IMR-90 (cell line): ENCODE measurements at regions not wholly inside any gene's neighbourhood (a gene's known extent, or its start where the extent isn't known, plus 50 kb on each side); places are given as distances from the start of the nearest gene placed in this dataset.

ENCODE experiments used
- ATAC-seq: fragments of 200-7000 bp; cut with Tn5 transposase; 2 replicates; pipeline ENCODE4 v1.9.1; 2020; ENCODE audit warnings: low read depth, mild to moderate bottlenecking, moderate library complexity
- BruUV-seq: library from RNA; stranded (reverse); fragments of 400-500 nt; replicated peaks from 2 replicates; lab custom pipeline; 2021; lab: Mats Ljungman, UMichigan
- CTCF ChIA-PET: fragments of 300-600 bp; formaldehyde crosslinking; extraction: SDS; loops from one replicate; lab custom pipeline; 2021; ENCODE audit warnings: antibody characterized with exemption; lab: Yijun Ruan, JAX
- POLR2A ChIA-PET: fragments of 300-600 bp; sonication (Branson Sonifier 250); formaldehyde crosslinking; loops from one replicate; lab custom pipeline; 2022; ENCODE audit warnings: antibody characterized with exemption; ENCODE audit not compliant: unreplicated experiment; lab: Charles Lee
- DNase-seq: peaks from one replicate; pipeline ENCODE4 v3.0.0; 2013
- H2AFZ ChIP-seq: replicated peaks from 2 replicates; pipeline ENCODE3; 2013; ENCODE audit warnings: low read length, mild to moderate bottlenecking; ENCODE audit not compliant: poor library complexity
- H2AK5ac ChIP-seq: 2 replicates; pipeline ENCODE4 v1.6.1; 2013; ENCODE audit warnings: low read depth, low read length, inconsistent platforms
- H2AK9ac ChIP-seq: replicated peaks from 2 replicates; pipeline ENCODE3; 2013; ENCODE audit warnings: mild to moderate bottlenecking, low read depth, low read length, moderate library complexity; ENCODE audit not compliant: poor library complexity
- H2BK120ac ChIP-seq: 2 replicates; pipeline ENCODE4 v1.6.1; 2013; ENCODE audit warnings: low read depth, low read length, inconsistent platforms
- H2BK15ac ChIP-seq: 3 replicates; pipeline ENCODE4 v1.6.1; 2013; ENCODE audit warnings: low read depth, low read length, inconsistent platforms
- H2BK20ac ChIP-seq: 2 replicates; pipeline ENCODE4 v1.6.1; 2013; ENCODE audit warnings: low read depth, mild to moderate bottlenecking, inconsistent platforms, low read length, moderate library complexity
- H2BK5ac ChIP-seq: 2 replicates; pipeline ENCODE4 v1.6.1; 2013; ENCODE audit warnings: mild to moderate bottlenecking, low read depth, low read length, inconsistent platforms; ENCODE audit not compliant: poor library complexity, severe bottlenecking
- H3K14ac ChIP-seq: replicated peaks from 2 replicates; pipeline ENCODE4 v1.6.1; 2013; ENCODE audit warnings: low read depth, low read length, inconsistent platforms
- H3K18ac ChIP-seq: 2 replicates; pipeline ENCODE4 v1.6.1; 2013; ENCODE audit warnings: low read depth, low read length, control low read depth
- H3K23ac ChIP-seq: 2 replicates; pipeline ENCODE4 v1.6.1; 2013; ENCODE audit warnings: low read depth, low read length, inconsistent platforms
- H3K27ac ChIP-seq: 2 replicates; pipeline ENCODE4 v1.5.1; 2013; ENCODE audit warnings: mild to moderate bottlenecking, control low read depth, low read length; ENCODE audit not compliant: insufficient read depth
- H3K27me3 ChIP-seq: 2 replicates; pipeline ENCODE4 v1.6.1; 2013; ENCODE audit warnings: low read length; ENCODE audit not compliant: control insufficient read depth, insufficient read depth
- H3K36me3 ChIP-seq: 2 replicates; pipeline ENCODE4 v1.6.1; 2013; ENCODE audit warnings: low read length, mixed read lengths; ENCODE audit not compliant: control insufficient read depth, insufficient read depth
- H3K4ac ChIP-seq: 2 replicates; pipeline ENCODE4 v1.6.1; 2013; ENCODE audit warnings: low read depth, low read length, inconsistent platforms
- H3K4me1 ChIP-seq: 2 replicates; pipeline ENCODE4 v1.6.1; 2013; ENCODE audit warnings: low read length, mixed read lengths; ENCODE audit not compliant: control insufficient read depth, insufficient read depth
- H3K4me2 ChIP-seq: 2 replicates; pipeline ENCODE4 v1.6.1; 2013; ENCODE audit warnings: low read depth, mild to moderate bottlenecking, control low read depth, low read length, moderate library complexity
- H3K4me3 ChIP-seq: 2 replicates; pipeline ENCODE4 v1.5.1; 2013; ENCODE audit warnings: low read depth, mild to moderate bottlenecking, control low read depth, low read length, moderate library complexity; ENCODE audit not compliant: insufficient read depth
- H3K56ac ChIP-seq: 2 replicates; pipeline ENCODE4 v1.6.1; 2013; ENCODE audit warnings: low read length, inconsistent platforms; ENCODE audit not compliant: insufficient read depth; ENCODE audit errors: extremely low read depth
- H3K79me1 ChIP-seq, 2 experiments: 2 replicates each; pipeline ENCODE4 v1.6.1; 2013; ENCODE audit warnings: low read length in 2 of 2, inconsistent platforms in 1 of 2, low read depth in 1 of 2
- H3K9ac ChIP-seq: 2 replicates; pipeline ENCODE4 v1.6.1; 2013; ENCODE audit warnings: low read depth, low read length, control low read depth
- H3K9me1 ChIP-seq: 2 replicates; pipeline ENCODE4 v1.6.1; 2013; ENCODE audit warnings: low read length, inconsistent platforms; ENCODE audit not compliant: insufficient read depth
- H3K9me3 ChIP-seq: 2 replicates; pipeline ENCODE4 v1.6.1; 2013; ENCODE audit warnings: low read length; ENCODE audit not compliant: control insufficient read depth, insufficient read depth
- H4K20me1 ChIP-seq: 2 replicates; pipeline ENCODE4 v1.6.1; 2013; ENCODE audit warnings: low read length, inconsistent platforms; ENCODE audit not compliant: insufficient read depth
- H4K5ac ChIP-seq: 2 replicates; pipeline ENCODE4 v1.6.1; 2013; ENCODE audit warnings: mild to moderate bottlenecking, low read depth, low read length, control low read depth
- H4K8ac ChIP-seq, 2 experiments: 2 replicates each; pipeline ENCODE4 v1.6.1; 2013; ENCODE audit warnings: low read depth in 2 of 2, low read length in 2 of 2, control low read depth in 1 of 2, inconsistent platforms in 1 of 2
- H4K91ac ChIP-seq: 2 replicates; pipeline ENCODE4 v1.6.1; 2013; ENCODE audit warnings: low read depth, low read length, inconsistent platforms; ENCODE audit not compliant: insufficient read depth
- CEBPB ChIP-seq: IDR thresholded peaks from 2 replicates; pipeline ENCODE4 v1.6.1; 2012; ENCODE audit warnings: low read depth, low read length, improper control_type of control experiment
- CHD1 ChIP-seq: IDR thresholded peaks from 2 replicates; pipeline ENCODE4 v1.6.1; 2012; ENCODE audit warnings: low read depth, low read length, improper control_type of control experiment
- CTCF ChIP-seq: conservative IDR thresholded peaks from 2 replicates; pipeline ENCODE4 v1.5.1; 2012; ENCODE audit warnings: mild to moderate bottlenecking, low read depth, low read length, improper control_type of control experiment
- MAFK ChIP-seq: IDR thresholded peaks from 2 replicates; pipeline ENCODE4 v1.6.1; 2012; ENCODE audit warnings: low read depth, low read length, improper control_type of control experiment
- MXI1 ChIP-seq: IDR thresholded peaks from 2 replicates; pipeline ENCODE4 v1.6.1; 2012; ENCODE audit warnings: low read depth, mild to moderate bottlenecking, low read length, moderate library complexity, borderline replicate concordance
- NFE2L2 ChIP-seq: fragments of 150-350 bp; IDR thresholded peaks from 2 replicates; pipeline ENCODE4 v1.6.1; 2016; ENCODE audit warnings: low read depth, mild to moderate bottlenecking, low read length
- POLR2A ChIP-seq: IDR thresholded peaks from 2 replicates; pipeline ENCODE4 v1.6.1; 2012; ENCODE audit warnings: mild to moderate bottlenecking, low read depth, low read length
- RAD21 ChIP-seq: IDR thresholded peaks from 2 replicates; pipeline ENCODE4 v1.6.1; 2012; ENCODE audit warnings: low read length, improper control_type of control experiment
- RCOR1 ChIP-seq: IDR thresholded peaks from 2 replicates; pipeline ENCODE4 v1.6.1; 2012; ENCODE audit warnings: mild to moderate bottlenecking, low read length, improper control_type of control experiment; ENCODE audit not compliant: insufficient replicate concordance
- RFX5 ChIP-seq: IDR thresholded peaks from 2 replicates; pipeline ENCODE4 v1.8.0; 2012; ENCODE audit warnings: low read depth, mild to moderate bottlenecking, low read length, moderate library complexity
- whole genome bisulfite sequencing, 2 experiments: methylation state at CpG; one replicate each; pipeline versions ENCODE4 v1.1.5 to v1.1.7; 2013; ENCODE audit warnings: missing lambda C conversion rate in 2 of 2; ENCODE audit not compliant: insufficient read length in 1 of 2; ENCODE audit errors: extremely low coverage in 2 of 2; 5-methylcytosine and 5-hydroxymethylcytosine counted together
- dilution Hi-C: fragments of 300-500 bp; cut with HindIII; formaldehyde crosslinking; loops from one replicate; pipeline ENCODE4 v1.14.3; 2018; ENCODE audit warnings: low sequenced_read_pairs; ENCODE audit not compliant: unreplicated experiment
- in situ Hi-C: fragments of 300-500 bp; cut with MboI; formaldehyde crosslinking; loops from 3 replicates; pipeline ENCODE4 v1.14.3; 2019; ENCODE audit warnings: low sequenced_read_pairs, inconsistent platforms, mixed read lengths
- intact Hi-C: fragments of 100-400 bp; cut with micrococcal nuclease; formaldehyde crosslinking; loops from 2 replicates; pipeline ENCODE4 v1.10.0; 2022
- TF ChIP-seq, protein P1 (sequence below): fragments of 150-350 bp; IDR thresholded peaks from 2 replicates; pipeline ENCODE4 v1.6.1; 2016; ENCODE audit warnings: low read depth, mild to moderate bottlenecking, low read length, moderate library complexity, borderline replicate concordance
- TF ChIP-seq, protein P2 (sequence below): fragments of 150-350 bp; IDR thresholded peaks from 2 replicates; pipeline ENCODE4 v1.6.1; 2017; ENCODE audit warnings: mild to moderate bottlenecking, antibody characterized with exemption, low read length, low read depth

DNA sequence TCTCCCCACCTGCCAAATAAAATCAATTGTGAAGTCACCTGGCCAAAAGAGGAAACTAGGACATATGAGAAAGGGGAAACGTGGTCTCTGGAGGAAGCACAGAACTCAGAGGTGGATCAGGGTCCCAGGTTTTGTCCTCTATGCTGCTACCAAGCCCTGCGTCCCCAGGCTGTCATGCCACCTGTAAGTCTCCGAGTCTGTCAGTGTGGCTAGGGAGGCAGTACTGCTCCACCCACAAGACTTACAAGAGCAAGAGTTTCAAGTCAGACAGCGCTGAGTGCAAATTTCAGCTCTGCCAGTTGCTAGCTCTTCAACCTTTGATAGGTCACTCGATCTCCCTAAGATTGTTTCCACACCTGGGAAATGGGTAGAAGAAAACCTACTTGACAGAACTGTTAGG lies 98.6 kb downstream of the C1QL2 start:
- no peak for TF ChIP-seq CEBPB
- TF ChIP-seq, protein P1, sequence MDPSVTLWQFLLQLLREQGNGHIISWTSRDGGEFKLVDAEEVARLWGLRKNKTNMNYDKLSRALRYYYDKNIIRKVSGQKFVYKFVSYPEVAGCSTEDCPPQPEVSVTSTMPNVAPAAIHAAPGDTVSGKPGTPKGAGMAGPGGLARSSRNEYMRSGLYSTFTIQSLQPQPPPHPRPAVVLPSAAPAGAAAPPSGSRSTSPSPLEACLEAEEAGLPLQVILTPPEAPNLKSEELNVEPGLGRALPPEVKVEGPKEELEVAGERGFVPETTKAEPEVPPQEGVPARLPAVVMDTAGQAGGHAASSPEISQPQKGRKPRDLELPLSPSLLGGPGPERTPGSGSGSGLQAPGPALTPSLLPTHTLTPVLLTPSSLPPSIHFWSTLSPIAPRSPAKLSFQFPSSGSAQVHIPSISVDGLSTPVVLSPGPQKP: no peak
- TF ChIP-seq RCOR1: no peak
- TF ChIP-seq MXI1: no peak
- TF ChIP-seq POLR2A: no peak
- TF ChIP-seq RAD21: no peak
- no peak for TF ChIP-seq CHD1
- TF ChIP-seq, protein P2, sequence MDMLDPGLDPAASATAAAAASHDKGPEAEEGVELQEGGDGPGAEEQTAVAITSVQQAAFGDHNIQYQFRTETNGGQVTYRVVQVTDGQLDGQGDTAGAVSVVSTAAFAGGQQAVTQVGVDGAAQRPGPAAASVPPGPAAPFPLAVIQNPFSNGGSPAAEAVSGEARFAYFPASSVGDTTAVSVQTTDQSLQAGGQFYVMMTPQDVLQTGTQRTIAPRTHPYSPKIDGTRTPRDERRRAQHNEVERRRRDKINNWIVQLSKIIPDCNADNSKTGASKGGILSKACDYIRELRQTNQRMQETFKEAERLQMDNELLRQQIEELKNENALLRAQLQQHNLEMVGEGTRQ: no peak
- no peak for TF ChIP-seq MAFK
- no peak for TF ChIP-seq CTCF
- no peak for TF ChIP-seq RFX5
- TF ChIP-seq NFE2L2: no peak
- H3K4me3 ChIP-seq: no peak overlapping the region
- in situ Hi-C loops: no loop called here
- H2BK15ac ChIP-seq: no peak overlapping the region
- no peak overlapping the region for H2BK120ac ChIP-seq
- H2AK9ac ChIP-seq: no peak overlapping the region
- no peak overlapping the region for H3K14ac ChIP-seq
- no peak overlapping the region for H3K18ac ChIP-seq
- H2BK20ac ChIP-seq: no peak overlapping the region
- dilution Hi-C loops: no loop called here
- no peak overlapping the region for H4K91ac ChIP-seq
- no peak overlapping the region for H3K27ac ChIP-seq
- no peak overlapping the region for H4K5ac ChIP-seq
- POLR2A ChIA-PET: no interaction called here
- no peaks in the 10 kb centered on the region for H3K9me1 ChIP-seq
- no peaks in the 10 kb centered on the region for H3K9me3 ChIP-seq
- no peak overlapping the region for H2AFZ ChIP-seq
- H3K4me1 ChIP-seq: no peaks in the 10 kb centered on the region
- ATAC-seq (no peak), DNase-seq (no peak)
- no peak overlapping the region for H4K8ac ChIP-seq
- H3K4me2 ChIP-seq: no peak overlapping the region
- no peaks in the 10 kb centered on the region for H3K79me1 ChIP-seq
- no peak overlapping the region for H3K23ac ChIP-seq
- CTCF ChIA-PET: no interaction called here
- no peaks in the 10 kb centered on the region for H3K36me3 ChIP-seq
- no peaks in the 10 kb centered on the region for H4K20me1 ChIP-seq
- H3K27me3 ChIP-seq: no peaks in the 10 kb centered on the region
- H3K9ac ChIP-seq: no peak overlapping the region
- no peak overlapping the region for H2AK5ac ChIP-seq
- BruUV-seq: no TSS peak
- no peak overlapping the region for H3K56ac ChIP-seq
- intact Hi-C loops: no loop called here
- no CpG with 5 or more reads among the region's 5 CpGs for WGBS, 2 experiments
- no peak overlapping the region for H3K4ac ChIP-seq
- no peak overlapping the region for H2BK5ac ChIP-seq
